Neural cell (in vitro differentiated cells): ENCODE measurements at regions not wholly inside any gene's neighbourhood (a gene's known extent, or its start where the extent isn't known, plus 50 kb on each side); places are given as distances from the start of the nearest gene placed in this dataset.

Source experiments
- POLR2AphosphoS5 ChIP-seq: IDR thresholded peaks from 2 replicates; pipeline ENCODE4 v1.6.1; 2012
- TF ChIP-seq, protein P1 (sequence below): fragments of 450-650 bp; IDR thresholded peaks from 2 replicates; pipeline ENCODE4 v1.5.1; 2014; ENCODE audit warnings: antibody characterized with exemption, mild to moderate bottlenecking, moderate library complexity; ENCODE audit not compliant: poor library complexity, severe bottlenecking
- TF ChIP-seq, protein P2 (sequence below): IDR thresholded peaks from 2 replicates; pipeline ENCODE4 v1.6.1; 2012; ENCODE audit warnings: borderline replicate concordance

DNA sequence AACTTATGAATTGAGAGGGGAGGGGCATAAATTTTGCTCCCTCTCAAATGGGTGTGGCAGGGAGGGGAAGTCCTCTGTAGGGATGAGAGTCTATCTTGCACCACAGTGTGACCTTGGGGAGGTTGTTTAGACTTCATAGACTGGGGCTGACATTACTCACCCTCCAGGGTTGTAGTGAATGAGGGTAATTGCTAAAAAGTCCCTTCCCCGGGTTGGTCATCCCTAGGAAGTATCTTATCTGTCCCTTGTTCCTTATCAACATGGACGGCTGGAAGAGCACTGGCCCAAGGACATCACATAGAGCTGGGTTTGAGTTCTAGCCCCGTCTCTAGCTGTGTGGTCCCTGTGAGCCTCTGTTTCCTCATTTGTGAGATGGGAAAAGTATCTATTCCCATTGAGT is 52.4 kb upstream of the SLC2A1 start:
- TF ChIP-seq, protein P1, sequence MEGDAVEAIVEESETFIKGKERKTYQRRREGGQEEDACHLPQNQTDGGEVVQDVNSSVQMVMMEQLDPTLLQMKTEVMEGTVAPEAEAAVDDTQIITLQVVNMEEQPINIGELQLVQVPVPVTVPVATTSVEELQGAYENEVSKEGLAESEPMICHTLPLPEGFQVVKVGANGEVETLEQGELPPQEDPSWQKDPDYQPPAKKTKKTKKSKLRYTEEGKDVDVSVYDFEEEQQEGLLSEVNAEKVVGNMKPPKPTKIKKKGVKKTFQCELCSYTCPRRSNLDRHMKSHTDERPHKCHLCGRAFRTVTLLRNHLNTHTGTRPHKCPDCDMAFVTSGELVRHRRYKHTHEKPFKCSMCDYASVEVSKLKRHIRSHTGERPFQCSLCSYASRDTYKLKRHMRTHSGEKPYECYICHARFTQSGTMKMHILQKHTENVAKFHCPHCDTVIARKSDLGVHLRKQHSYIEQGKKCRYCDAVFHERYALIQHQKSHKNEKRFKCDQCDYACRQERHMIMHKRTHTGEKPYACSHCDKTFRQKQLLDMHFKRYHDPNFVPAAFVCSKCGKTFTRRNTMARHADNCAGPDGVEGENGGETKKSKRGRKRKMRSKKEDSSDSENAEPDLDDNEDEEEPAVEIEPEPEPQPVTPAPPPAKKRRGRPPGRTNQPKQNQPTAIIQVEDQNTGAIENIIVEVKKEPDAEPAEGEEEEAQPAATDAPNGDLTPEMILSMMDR, result no peak
- no peak for TF ChIP-seq POLR2AphosphoS5
- TF ChIP-seq, protein P2, sequence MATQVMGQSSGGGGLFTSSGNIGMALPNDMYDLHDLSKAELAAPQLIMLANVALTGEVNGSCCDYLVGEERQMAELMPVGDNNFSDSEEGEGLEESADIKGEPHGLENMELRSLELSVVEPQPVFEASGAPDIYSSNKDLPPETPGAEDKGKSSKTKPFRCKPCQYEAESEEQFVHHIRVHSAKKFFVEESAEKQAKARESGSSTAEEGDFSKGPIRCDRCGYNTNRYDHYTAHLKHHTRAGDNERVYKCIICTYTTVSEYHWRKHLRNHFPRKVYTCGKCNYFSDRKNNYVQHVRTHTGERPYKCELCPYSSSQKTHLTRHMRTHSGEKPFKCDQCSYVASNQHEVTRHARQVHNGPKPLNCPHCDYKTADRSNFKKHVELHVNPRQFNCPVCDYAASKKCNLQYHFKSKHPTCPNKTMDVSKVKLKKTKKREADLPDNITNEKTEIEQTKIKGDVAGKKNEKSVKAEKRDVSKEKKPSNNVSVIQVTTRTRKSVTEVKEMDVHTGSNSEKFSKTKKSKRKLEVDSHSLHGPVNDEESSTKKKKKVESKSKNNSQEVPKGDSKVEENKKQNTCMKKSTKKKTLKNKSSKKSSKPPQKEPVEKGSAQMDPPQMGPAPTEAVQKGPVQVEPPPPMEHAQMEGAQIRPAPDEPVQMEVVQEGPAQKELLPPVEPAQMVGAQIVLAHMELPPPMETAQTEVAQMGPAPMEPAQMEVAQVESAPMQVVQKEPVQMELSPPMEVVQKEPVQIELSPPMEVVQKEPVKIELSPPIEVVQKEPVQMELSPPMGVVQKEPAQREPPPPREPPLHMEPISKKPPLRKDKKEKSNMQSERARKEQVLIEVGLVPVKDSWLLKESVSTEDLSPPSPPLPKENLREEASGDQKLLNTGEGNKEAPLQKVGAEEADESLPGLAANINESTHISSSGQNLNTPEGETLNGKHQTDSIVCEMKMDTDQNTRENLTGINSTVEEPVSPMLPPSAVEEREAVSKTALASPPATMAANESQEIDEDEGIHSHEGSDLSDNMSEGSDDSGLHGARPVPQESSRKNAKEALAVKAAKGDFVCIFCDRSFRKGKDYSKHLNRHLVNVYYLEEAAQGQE, result no peak
